HG02938 (cell line): ENCODE measurements at regions not wholly inside any gene's neighbourhood (a gene's known extent, or its start where the extent isn't known, plus 50 kb on each side); places are given as distances from the start of the nearest gene placed in this dataset.

Experiments
- ATAC-seq: cut with Tn5 transposase; IDR thresholded peaks from one replicate; pipeline ENCODE4 v1.9.1; 2021; ENCODE audit warnings: mild to moderate bottlenecking, moderate library complexity; ENCODE audit not compliant: unreplicated experiment

- no peak for ATAC-seq
These were observed 123.2 kb downstream of the SLC30A10 start for GRCh38 chr1:219805191-219805590.

- no peak for ATAC-seq
These were observed 127.1 kb downstream of the SLC30A10 start for GRCh38 chr1:219801156-219801820.

DNA sequence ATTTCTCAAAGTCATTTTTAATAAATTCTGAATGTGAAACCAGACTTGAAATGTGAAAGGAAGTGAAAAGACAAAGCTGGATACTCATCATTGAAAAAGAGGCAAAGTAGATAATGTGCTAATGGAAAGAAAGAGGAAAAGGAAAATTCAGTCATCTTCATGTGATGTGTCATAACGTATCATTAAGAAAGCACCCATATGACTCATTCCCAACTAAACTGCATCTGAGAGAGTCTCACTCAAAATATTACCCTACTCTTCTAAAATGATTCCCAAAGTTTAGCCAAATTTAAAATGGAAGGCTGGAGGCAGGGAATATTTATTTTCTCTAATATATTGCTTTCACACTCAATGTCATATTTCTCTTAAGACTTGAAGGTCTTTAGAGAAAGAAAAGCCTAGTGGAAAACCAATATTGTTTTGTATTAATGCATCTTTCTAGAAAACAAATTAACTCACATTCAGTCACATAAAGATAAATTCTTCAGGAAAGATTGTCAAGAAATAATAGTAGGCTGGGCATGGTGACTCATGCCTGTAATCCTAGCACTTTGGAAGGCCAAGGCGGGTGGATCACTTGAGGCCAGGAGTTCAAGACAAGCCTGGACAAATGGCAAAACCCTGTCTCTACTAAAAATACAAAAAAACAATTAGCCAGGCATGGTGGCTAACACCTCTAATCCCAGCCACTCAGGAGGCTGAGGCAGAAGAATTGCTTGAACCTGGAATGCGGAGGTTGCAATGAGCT lies 129.9 kb downstream of the SLC30A10 start:
- ATAC-seq = no peak

- no peak for ATAC-seq
These were observed 130.7 kb downstream of the SLC30A10 start for GRCh38 chr1:219797683-219798082.

DNA sequence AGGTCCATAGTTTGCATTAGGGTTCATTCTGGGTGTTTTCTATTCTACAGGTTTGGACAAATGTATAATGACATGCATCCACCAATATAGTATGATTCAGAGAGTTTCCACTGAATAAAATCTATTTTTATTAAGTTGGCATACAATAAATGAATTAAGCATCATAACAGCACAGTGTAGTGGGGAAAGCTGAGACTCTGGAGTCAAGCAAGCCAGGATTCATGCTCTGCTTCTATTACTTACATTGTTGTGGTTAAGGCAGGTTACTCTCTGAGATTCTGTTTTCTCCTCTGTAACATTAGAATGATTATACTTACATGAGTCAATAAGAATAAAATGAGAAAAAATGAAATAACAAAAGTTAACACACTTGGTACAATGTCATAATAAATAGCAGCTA lies 131.3 kb downstream of the SLC30A10 start:
- ATAC-seq = no peak

GRCh38 chr1:219795363-219795917 lies 132.9 kb downstream of the SLC30A10 start:
- no peak for ATAC-seq

- no peak for ATAC-seq
These were observed 134.1 kb downstream of the SLC30A10 start for GRCh38 chr1:219794085-219794743.

GRCh38 chr1:219792337-219793021 lies 135.9 kb downstream of the SLC30A10 start:
- no peak for ATAC-seq

GRCh38 chr1:219791766-219792165 lies 136.6 kb downstream of the SLC30A10 start:
- ATAC-seq = no peak

DNA sequence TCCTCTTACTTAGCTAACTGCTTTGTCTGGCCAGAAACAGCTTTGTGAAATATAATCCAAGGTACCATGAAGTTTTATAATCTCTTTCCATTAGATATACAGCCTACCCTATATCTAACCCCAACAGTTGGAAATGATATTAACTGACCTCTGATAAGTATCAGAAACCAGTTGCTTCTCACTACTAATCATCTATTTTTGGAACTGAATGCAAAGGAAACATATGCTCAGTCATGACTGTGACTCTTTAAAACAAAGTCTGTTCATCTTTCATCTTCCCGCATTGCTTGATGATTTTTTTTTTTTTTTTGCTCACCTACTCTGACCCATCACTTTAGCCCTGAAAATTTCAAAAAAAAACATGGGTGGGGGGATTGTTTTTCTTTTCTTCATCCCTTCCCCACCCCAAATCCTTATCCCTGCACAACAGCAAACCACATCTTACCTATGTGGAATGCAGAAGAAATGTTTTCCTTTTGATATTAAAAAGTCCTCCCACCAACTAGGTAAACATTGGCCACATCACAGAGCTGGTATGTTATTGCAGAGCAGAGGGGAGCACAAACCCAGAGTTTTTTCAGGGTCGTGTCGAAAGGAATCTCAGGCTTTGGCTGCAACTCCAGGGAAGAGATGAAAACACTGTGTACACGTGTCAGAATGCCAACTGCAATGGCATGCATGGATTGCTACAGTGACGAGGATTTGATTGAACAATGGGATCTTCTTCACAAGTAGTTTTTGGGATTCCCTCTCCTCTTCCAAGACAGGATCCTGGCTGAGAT lies 137.3 kb downstream of the SLC30A10 start:
- ATAC-seq = no peak

DNA sequence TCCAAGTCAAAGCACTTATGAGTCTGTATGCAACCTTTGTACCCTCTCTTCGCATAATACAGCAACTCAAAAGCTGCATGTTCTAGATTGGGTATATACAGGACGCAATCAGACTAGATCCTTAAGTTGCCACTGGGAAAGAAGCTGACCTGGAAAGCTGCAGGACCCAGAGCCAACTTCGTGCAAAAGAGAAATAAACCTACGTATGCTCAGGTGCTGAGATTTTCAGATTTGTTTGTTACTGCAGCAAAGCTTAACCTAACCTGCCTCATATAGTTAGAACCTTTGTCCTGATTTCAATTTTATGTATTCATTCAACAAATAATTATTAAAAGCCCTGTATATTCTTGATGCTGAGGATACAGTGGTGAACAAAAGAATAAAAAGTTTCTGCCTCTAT lies 139.7 kb downstream of the SLC30A10 start:
- no peak for ATAC-seq

- ATAC-seq = no peak
These were observed 140.3 kb downstream of the SLC30A10 start for GRCh38 chr1:219788091-219788490.

- ATAC-seq = no peak
These were observed 143.5 kb downstream of the SLC30A10 start for GRCh38 chr1:219784660-219785381.

DNA sequence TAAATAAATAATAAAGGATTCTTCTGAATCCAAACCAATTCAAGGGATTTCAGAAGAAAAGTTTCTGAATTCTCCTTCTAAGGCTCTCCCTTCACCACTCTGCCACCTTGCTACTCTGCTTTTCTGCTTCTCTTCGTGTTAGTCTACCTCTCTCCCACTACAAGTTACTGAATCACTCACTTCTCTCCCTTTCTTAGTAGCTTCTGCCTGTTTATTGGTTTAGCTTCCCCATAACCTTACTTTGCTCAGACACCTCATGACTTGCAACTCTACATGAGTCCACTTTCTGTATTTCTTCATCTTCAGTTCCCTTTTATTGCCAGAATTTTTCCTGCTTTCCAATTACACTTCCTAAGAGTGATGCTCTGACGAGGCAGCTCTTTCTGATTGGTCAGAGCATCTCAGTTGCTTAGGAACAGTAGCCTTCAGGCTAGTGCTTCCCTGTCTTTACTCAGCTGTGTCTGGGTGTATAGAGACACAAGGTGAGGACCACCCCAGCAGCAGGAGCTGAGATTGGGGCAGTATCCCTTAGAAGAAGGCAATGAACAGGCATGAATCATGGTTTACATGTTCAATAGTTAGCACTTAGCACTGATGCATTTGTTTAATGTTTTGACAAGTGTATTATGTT lies 144.6 kb downstream of the SLC30A10 start:
- ATAC-seq = no peak

- no peak for ATAC-seq
These were observed 145.4 kb downstream of the SLC30A10 start for GRCh38 chr1:219782929-219783328.

GRCh38 chr1:219782311-219782710 lies 146.0 kb downstream of the SLC30A10 start:
- no peak for ATAC-seq

GRCh38 chr1:219781491-219781890 lies 146.9 kb downstream of the SLC30A10 start:
- ATAC-seq = no peak

- no peak for ATAC-seq
These were observed 149.5 kb downstream of the SLC30A10 start for GRCh38 chr1:219778793-219779369.

GRCh38 chr1:219778110-219778509 lies 150.2 kb downstream of the SLC30A10 start:
- no peak for ATAC-seq
